DOHH2 (cell line): ENCODE measurements at regions not wholly inside any gene's neighbourhood (a gene's known extent, or its start where the extent isn't known, plus 50 kb on each side); places are given as distances from the start of the nearest gene placed in this dataset.

Experiments used
- H3F3A ChIP-seq: fragments of 200-600 bp; sonication (generic), shearing (Covaris generic); 2 replicates; pipeline ENCODE4 v1.6.0; 2016; ENCODE audit warnings: antibody characterized with exemption, mild to moderate bottlenecking; ENCODE audit not compliant: control insufficient read depth, insufficient read depth
- H3K27ac ChIP-seq: fragments of 200-600 bp; sonication (generic); 2 replicates; pipeline ENCODE4 v1.5.1; 2014; ENCODE audit warnings: low read depth, mild to moderate bottlenecking, low read length, moderate library complexity
- H3K27me3 ChIP-seq: fragments of 200-600 bp; sonication (generic); 2 replicates; pipeline ENCODE4 v1.6.1; 2014; ENCODE audit warnings: mild to moderate bottlenecking, low read length, mixed read lengths; ENCODE audit not compliant: control insufficient read depth
- H3K36me3 ChIP-seq: fragments of 200-600 bp; sonication (generic); 2 replicates; pipeline ENCODE4 v1.6.1; 2014; ENCODE audit warnings: mild to moderate bottlenecking, low read length, moderate library complexity, mixed read lengths; ENCODE audit not compliant: control insufficient read depth
- H3K4me1 ChIP-seq: fragments of 200-600 bp; sonication (generic); 2 replicates; pipeline ENCODE4 v1.6.1; 2014; ENCODE audit warnings: mild to moderate bottlenecking, low read length, mixed read lengths; ENCODE audit not compliant: control insufficient read depth
- H3K4me2 ChIP-seq: fragments of 200-600 bp; sonication (generic); 2 replicates; pipeline ENCODE4 v1.6.0; 2014; ENCODE audit warnings: mild to moderate bottlenecking, low read length, moderate library complexity
- H3K4me3 ChIP-seq: fragments of 200-600 bp; sonication (generic); 2 replicates; pipeline ENCODE4 v1.5.1; 2014; ENCODE audit warnings: mild to moderate bottlenecking, low read length, mixed read lengths
- H3K79me2 ChIP-seq: fragments of 200-600 bp; sonication (generic); 2 replicates; pipeline ENCODE4 v1.6.1; 2014; ENCODE audit warnings: mild to moderate bottlenecking, low read length, mixed read lengths; ENCODE audit not compliant: control insufficient read depth
- H3K9me2 ChIP-seq: fragments of 200-600 bp; sonication (generic); replicated peaks from 2 replicates; pipeline ENCODE4 v1.6.1; 2014; ENCODE audit warnings: mild to moderate bottlenecking, low read length, mixed read lengths; ENCODE audit not compliant: control insufficient read depth
- H3K9me3 ChIP-seq: fragments of 200-600 bp; sonication (generic); 2 replicates; pipeline ENCODE4 v1.6.1; 2014; ENCODE audit warnings: antibody characterized with exemption, low read length, mixed read lengths; ENCODE audit not compliant: control insufficient read depth, insufficient read depth
- H4K20me1 ChIP-seq: fragments of 200-600 bp; sonication (generic); 2 replicates; pipeline ENCODE4 v1.6.0; 2014; ENCODE audit warnings: low read depth, mild to moderate bottlenecking, antibody characterized with exemption, low read length, moderate library complexity; ENCODE audit not compliant: control insufficient read depth, insufficient read depth
- CTCF ChIP-seq: fragments of 200-600 bp; sonication (generic); IDR thresholded peaks from one replicate; pipeline ENCODE4 v1.5.1; 2014; ENCODE audit warnings: antibody characterized with exemption, mild to moderate bottlenecking, low read depth, low read length; ENCODE audit not compliant: poor library complexity, severe bottlenecking
- EZH2phosphoT487 ChIP-seq: fragments of 200-600 bp; sonication (generic); IDR thresholded peaks from 2 replicates; pipeline ENCODE4 v1.6.1; 2017; ENCODE audit warnings: borderline replicate concordance, mild to moderate bottlenecking, antibody characterized with exemption, low read length, moderate library complexity, mixed read lengths

GRCh38 chr17:13743906-13744305 lies 142.2 kb upstream of the HS3ST3A1 start:
- Histone ChIP-seq H3K27ac (no peak overlapping the region), H4K20me1 (no peaks in the 10 kb centered on the region), H3K4me1 (no peaks in the 10 kb centered on the region), H3K27me3 (no peaks in the 10 kb centered on the region), H3K4me3 (no peak overlapping the region), H3K4me2 (no peak overlapping the region), H3K79me2 (no peaks in the 10 kb centered on the region), H3K36me3 (no peaks in the 10 kb centered on the region), H3K9me2 (no peaks in the 10 kb centered on the region), H3K9me3 (no peaks in the 10 kb centered on the region), H3F3A (no peaks in the 10 kb centered on the region)
- TF ChIP-seq CTCF (no peak), EZH2phosphoT487 (no peak)

- Histone ChIP-seq H3K27ac (no peak overlapping the region), H3K9me3 (no peaks in the 10 kb centered on the region), H3K4me3 (no peak overlapping the region), H3F3A (no peaks in the 10 kb centered on the region), H3K79me2 (no peaks in the 10 kb centered on the region), H3K4me1 (no peaks in the 10 kb centered on the region), H3K36me3 (no peaks in the 10 kb centered on the region), H3K27me3 (no peaks in the 10 kb centered on the region), H4K20me1 (no peaks in the 10 kb centered on the region), H3K4me2 (no peak overlapping the region), H3K9me2 (no peaks in the 10 kb centered on the region)
- TF ChIP-seq EZH2phosphoT487 (no peak), CTCF (no peak)
Observed at GRCh38 chr17:13746404-13746803, 144.7 kb upstream of the HS3ST3A1 start.

- H3K4me2 ChIP-seq: no peak overlapping the region
- H3K27me3 ChIP-seq: no peaks in the 10 kb centered on the region
- no peak overlapping the region for H3K27ac ChIP-seq
- no peaks in the 10 kb centered on the region for H3K36me3 ChIP-seq
- no peaks in the 10 kb centered on the region for H3K9me3 ChIP-seq
- no peaks in the 10 kb centered on the region for H3F3A ChIP-seq
- H3K9me2 ChIP-seq: no peaks in the 10 kb centered on the region
- no peak overlapping the region for H3K4me3 ChIP-seq
- no peaks in the 10 kb centered on the region for H3K4me1 ChIP-seq
- no peaks in the 10 kb centered on the region for H3K79me2 ChIP-seq
- no peaks in the 10 kb centered on the region for H4K20me1 ChIP-seq
- TF ChIP-seq EZH2phosphoT487 (no peak), CTCF (no peak)
Observed at GRCh38 chr17:13749166-13749890, 147.6 kb upstream of the HS3ST3A1 start.
